ENCODE measurements at regions not wholly inside any gene's neighbourhood (a gene's known extent, or its start where the extent isn't known, plus 50 kb on each side); places are given as distances from the start of the nearest gene placed in this dataset.

- DNase-seq (ENCODE audit: low read depth) = no peak
- TF ChIP-seq CTCF (conservative IDR thresholded peaks at IDR 0.05; ENCODE audit: low read length) = no peak
- H3K4me3 ChIP-seq (ENCODE audit: low read length) = no peak overlapping the region
Observed at GRCh38 chr18:2293109-2293839, 278.0 kb downstream of the METTL4 start.

- no peak for TF ChIP-seq CTCF (conservative IDR thresholded peaks at IDR 0.05; ENCODE audit: low read length)
- DNase-seq (ENCODE audit: low read depth) = no peak
- H3K4me3 ChIP-seq (ENCODE audit: low read length) = no peak overlapping the region
Observed at GRCh38 chr18:2301316-2301715, 270.0 kb downstream of the METTL4 start.

- DNase-seq (ENCODE audit: low read depth) = no peak
- no peak overlapping the region for H3K4me3 ChIP-seq (ENCODE audit: low read length)
- no peak for TF ChIP-seq CTCF (conservative IDR thresholded peaks at IDR 0.05; ENCODE audit: low read length)
Observed at GRCh38 chr18:2302012-2302411, 269.3 kb downstream of the METTL4 start.

GRCh38 chr18:2302628-2303516 is 268.4 kb downstream of the METTL4 start:
- TF ChIP-seq CTCF (conservative IDR thresholded peaks at IDR 0.05; ENCODE audit: low read length) = no peak
- DNase-seq (ENCODE audit: low read depth) = peak; percentile 18
- no peak overlapping the region for H3K4me3 ChIP-seq (ENCODE audit: low read length)

GRCh38 chr18:2303517-2304238 is 267.6 kb downstream of the METTL4 start:
- TF ChIP-seq CTCF (conservative IDR thresholded peaks at IDR 0.05; ENCODE audit: low read length) = no peak
- no peak overlapping the region for H3K4me3 ChIP-seq (ENCODE audit: low read length)
- peak; percentile 16 for DNase-seq (ENCODE audit: low read depth)

- no peak overlapping the region for H3K4me3 ChIP-seq (ENCODE audit: low read length)
- no peak for TF ChIP-seq CTCF (conservative IDR thresholded peaks at IDR 0.05; ENCODE audit: low read length)
- DNase-seq (ENCODE audit: low read depth) = peak; percentile 5
Observed at GRCh38 chr18:2304378-2305175, 266.7 kb downstream of the METTL4 start.

All from AG10803 (cell line).